GM23338 (cell line): ENCODE measurements at regions not wholly inside any gene's neighbourhood (a gene's known extent, or its start where the extent isn't known, plus 50 kb on each side); places are given as distances from the start of the nearest gene placed in this dataset.

Source experiments
- ATAC-seq: fragments of 200-7000 bp; cut with Tn5 transposase; 3 replicates; pipeline ENCODE4 v1.9.1; 2020
- DNase-seq: peaks from one replicate; pipeline ENCODE4 v3.0.0-alpha.2; 2015; ENCODE audit warnings: low spot score
- H2AFZ ChIP-seq: fragments of 200-600 bp; sonication (generic); 2 replicates; pipeline ENCODE4 v1.8.0; 2016; ENCODE audit warnings: antibody characterized with exemption, mild to moderate bottlenecking, moderate library complexity
- H3F3A ChIP-seq: fragments of 200-600 bp; sonication (generic); replicated peaks from 2 replicates; pipeline ENCODE4 v1.8.0; 2017; ENCODE audit warnings: antibody characterized with exemption, mixed run types, low read depth
- H3K27ac ChIP-seq: fragments of 200-600 bp; sonication (generic); 2 replicates; pipeline ENCODE4 v1.6.1; 2016; ENCODE audit warnings: low read depth
- H3K27me3 ChIP-seq: fragments of 200-600 bp; sonication (generic); 2 replicates; pipeline ENCODE4 v1.8.0; 2016; ENCODE audit warnings: mild to moderate bottlenecking, mixed run types, moderate library complexity; ENCODE audit not compliant: insufficient read depth
- H3K36me3 ChIP-seq: fragments of 200-600 bp; sonication (generic); 2 replicates; pipeline ENCODE4 v1.8.0; 2016; ENCODE audit warnings: mild to moderate bottlenecking; ENCODE audit not compliant: insufficient read depth
- H3K4me1 ChIP-seq: fragments of 200-600 bp; sonication (generic); 2 replicates; pipeline ENCODE4 v1.8.0; 2016; ENCODE audit warnings: mild to moderate bottlenecking, moderate library complexity; ENCODE audit not compliant: insufficient read depth
- H3K4me2 ChIP-seq: fragments of 200-600 bp; sonication (generic); 2 replicates; pipeline ENCODE4 v1.7.1; 2017; ENCODE audit warnings: mixed run types
- H3K4me3 ChIP-seq: fragments of 200-600 bp; sonication (generic); 2 replicates; pipeline ENCODE4 v1.6.1; 2016; ENCODE audit warnings: mixed run types
- H3K79me2 ChIP-seq: fragments of 200-600 bp; sonication (generic); replicated peaks from 2 replicates; pipeline ENCODE4 v1.8.0; 2017; ENCODE audit warnings: mild to moderate bottlenecking; ENCODE audit not compliant: insufficient read depth
- H3K9me2 ChIP-seq: fragments of 200-600 bp; sonication (generic); 2 replicates; pipeline ENCODE4 v1.8.0; 2017; ENCODE audit not compliant: insufficient read depth
- H4K20me1 ChIP-seq: fragments of 200-600 bp; sonication (generic); replicated peaks from 2 replicates; pipeline ENCODE4 v1.8.0; 2017; ENCODE audit warnings: mild to moderate bottlenecking; ENCODE audit not compliant: insufficient read depth
- H3K27ac Mint-ChIP-seq: 2 replicates; pipeline ENCODE4 v1.8.0; 2020; ENCODE audit warnings: inconsistent platforms, mild to moderate bottlenecking, moderate library complexity, mixed read lengths
- H3K27me3 Mint-ChIP-seq: 3 replicates; pipeline ENCODE4 v1.8.0; 2022; ENCODE audit warnings: low read depth, mild to moderate bottlenecking, moderate library complexity, mixed read lengths, inconsistent platforms; ENCODE audit not compliant: insufficient read depth, poor library complexity
- H3K36me3 Mint-ChIP-seq: 3 replicates; pipeline ENCODE4 v1.8.0; 2021; ENCODE audit warnings: low read depth, mild to moderate bottlenecking, inconsistent platforms, moderate library complexity, mixed read lengths
- H3K4me1 Mint-ChIP-seq: 3 replicates; pipeline ENCODE4 v1.8.0; 2020; ENCODE audit warnings: mild to moderate bottlenecking, inconsistent platforms, mixed read lengths
- H3K4me3 Mint-ChIP-seq: 3 replicates; pipeline ENCODE4 v1.8.0; 2021; ENCODE audit warnings: moderate library complexity, mild to moderate bottlenecking, inconsistent platforms, mixed read lengths
- H3K9me3 Mint-ChIP-seq: 3 replicates; pipeline ENCODE4 v1.8.0; 2020; ENCODE audit warnings: moderate library complexity, mild to moderate bottlenecking, inconsistent platforms, mixed read lengths
- ETS1 ChIP-seq: IDR thresholded peaks from 2 replicates; pipeline ENCODE4 v1.6.1; 2016; ENCODE audit warnings: antibody characterized with exemption
- EZH2phosphoT487 ChIP-seq: fragments of 200-600 bp; sonication (generic); IDR thresholded peaks from one replicate; pipeline ENCODE4 v1.8.1; 2018; ENCODE audit warnings: antibody characterized with exemption; ENCODE audit not compliant: unreplicated experiment
- JUNB ChIP-seq: IDR thresholded peaks from one replicate; pipeline ENCODE4 v1.6.1; 2016; ENCODE audit warnings: antibody characterized with exemption; ENCODE audit not compliant: unreplicated experiment
- REST ChIP-seq: IDR thresholded peaks from one replicate; pipeline ENCODE4 v1.6.1; 2018; ENCODE audit warnings: antibody characterized with exemption; ENCODE audit not compliant: unreplicated experiment
- STAT1 ChIP-seq: IDR thresholded peaks from one replicate; pipeline ENCODE4 v1.6.1; 2016; ENCODE audit warnings: antibody characterized with exemption; ENCODE audit not compliant: unreplicated experiment
- ZNF331 ChIP-seq: fragments of 250-450 bp; sonication (Bioruptor Pico); IDR thresholded peaks from 2 replicates; pipeline ENCODE4 v1.5.0; 2020; ENCODE audit warnings: low read depth, mild to moderate bottlenecking, moderate library complexity
- TF ChIP-seq, protein P1 (sequence below), 2 experiments: fragments of 200-600 bp in 1 of 2; sonication (generic) in 1 of 2; conservative IDR thresholded peaks; 2 replicates each; pipeline versions ENCODE4 v1.5.1 to v1.6.1; 2016 to 2017; ENCODE audit warnings: antibody characterized with exemption in 2 of 2, low read depth in 2 of 2, mild to moderate bottlenecking in 2 of 2, moderate library complexity in 1 of 2

DNA sequence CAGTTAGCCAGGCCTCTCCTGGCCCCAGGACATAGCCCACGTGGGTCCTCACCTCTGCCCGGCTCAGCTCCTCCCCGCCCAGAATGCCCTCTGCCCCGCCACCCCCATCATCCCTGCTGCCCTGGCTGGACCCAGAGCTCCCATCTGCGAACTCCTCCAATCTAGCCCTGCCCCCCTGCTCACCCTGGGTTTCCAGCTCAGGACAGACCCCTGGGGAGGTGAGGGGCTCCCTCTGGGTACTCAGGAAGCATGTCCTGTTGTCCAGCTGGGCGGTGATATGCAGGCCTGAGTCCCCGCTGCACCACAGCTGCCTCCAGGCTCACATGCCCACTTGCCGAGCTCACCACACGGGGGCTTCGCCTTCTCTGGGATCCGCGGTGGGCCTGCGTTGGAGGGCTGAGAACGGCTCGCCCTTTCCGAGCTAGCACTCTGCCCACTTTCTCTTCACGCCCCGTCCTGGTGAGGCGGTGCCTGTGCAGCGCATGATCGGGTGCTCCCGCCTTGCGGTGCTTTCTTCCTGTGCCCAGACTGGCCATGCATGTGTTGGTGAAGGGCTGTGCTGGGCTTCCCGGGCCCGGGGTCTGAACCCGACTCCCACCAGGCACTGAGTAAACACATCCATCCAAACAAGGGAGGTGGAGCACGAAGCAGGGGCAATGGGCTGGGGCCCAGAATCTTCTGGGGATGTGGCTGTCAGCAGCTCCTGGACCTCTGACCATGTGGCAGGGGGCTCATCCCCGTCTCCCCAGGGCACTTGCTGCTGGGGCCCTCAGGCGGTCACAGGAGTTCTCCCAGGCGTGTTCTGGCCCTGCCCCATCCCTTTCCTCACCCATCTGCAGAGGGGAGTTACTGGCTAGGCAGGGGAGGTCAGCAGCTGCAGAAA, 74.3 kb downstream of the RGS12 start:
- Mint-ChIP-seq H3K27me3 (peaks cover 43% of the 10 kb centered on the region), H3K27ac (no peak overlapping the region)

GRCh38 chr4:3367866-3368265, 73.9 kb upstream of the HGFAC start:
- no peak overlapping the region for H2AFZ ChIP-seq
- H3K9me3 Mint-ChIP-seq, result no peaks in the 10 kb centered on the region
- H3K4me1 Mint-ChIP-seq, result peaks cover 53% of the 10 kb centered on the region
- no peaks in the 10 kb centered on the region for H3K27me3 ChIP-seq
- no peaks in the 10 kb centered on the region for H3K36me3 Mint-ChIP-seq
- 0 out of 2 replicates have a peak, but pooled peaks cover 2% of the 10 kb centered on the region for H3F3A ChIP-seq
- H3K4me2 ChIP-seq, result no peak overlapping the region
- peaks cover 27% of the 10 kb centered on the region for H3K4me1 ChIP-seq
- H3K4me3 ChIP-seq, result no peak overlapping the region
- H3K79me2 ChIP-seq, result no peaks in the 10 kb centered on the region
- no peak overlapping the region for H3K27ac ChIP-seq
- H3K4me3 Mint-ChIP-seq, result no peak overlapping the region
- H3K36me3 ChIP-seq, result no peaks in the 10 kb centered on the region
- DNase-seq (no peak), ATAC-seq (no peak)
- H3K27me3 Mint-ChIP-seq, result peaks cover 41% of the 10 kb centered on the region
- H3K9me2 ChIP-seq, result no peaks in the 10 kb centered on the region
- no peak overlapping the region for H3K27ac Mint-ChIP-seq
- no peaks in the 10 kb centered on the region; the same call in 1 of the 2 replicates for H4K20me1 ChIP-seq
- TF ChIP-seq REST, result no peak
- TF ChIP-seq EZH2phosphoT487, result no peak
- no peak for TF ChIP-seq ZNF331
- no peak for TF ChIP-seq JUNB
- TF ChIP-seq STAT1, result no peak

More for the DNA sequence above, 74.3 kb downstream of the RGS12 start:
- H3K27me3 ChIP-seq, result no peaks in the 10 kb centered on the region
- Mint-ChIP-seq H3K4me1 (peaks cover 48% of the 10 kb centered on the region), H3K4me3 (no peak overlapping the region), H3K36me3 (no peaks in the 10 kb centered on the region), H3K9me3 (no peaks in the 10 kb centered on the region; the same call in 2 of the 3 replicates)
- no peaks in the 10 kb centered on the region for H3K9me2 ChIP-seq
- H3K79me2 ChIP-seq, result no peaks in the 10 kb centered on the region
- ATAC-seq (peak; percentile 5), DNase-seq (no peak)
- no peak overlapping the region for H3K4me2 ChIP-seq
- H3K4me3 ChIP-seq, result no peak overlapping the region
- H3K36me3 ChIP-seq, result no peaks in the 10 kb centered on the region
- no peaks in the 10 kb centered on the region; the same call in 1 of the 2 replicates for H4K20me1 ChIP-seq
- H3F3A ChIP-seq, result no peaks in the 10 kb centered on the region
- no peak for TF ChIP-seq ETS1
- no peak for TF ChIP-seq STAT1
- TF ChIP-seq, protein P1, sequence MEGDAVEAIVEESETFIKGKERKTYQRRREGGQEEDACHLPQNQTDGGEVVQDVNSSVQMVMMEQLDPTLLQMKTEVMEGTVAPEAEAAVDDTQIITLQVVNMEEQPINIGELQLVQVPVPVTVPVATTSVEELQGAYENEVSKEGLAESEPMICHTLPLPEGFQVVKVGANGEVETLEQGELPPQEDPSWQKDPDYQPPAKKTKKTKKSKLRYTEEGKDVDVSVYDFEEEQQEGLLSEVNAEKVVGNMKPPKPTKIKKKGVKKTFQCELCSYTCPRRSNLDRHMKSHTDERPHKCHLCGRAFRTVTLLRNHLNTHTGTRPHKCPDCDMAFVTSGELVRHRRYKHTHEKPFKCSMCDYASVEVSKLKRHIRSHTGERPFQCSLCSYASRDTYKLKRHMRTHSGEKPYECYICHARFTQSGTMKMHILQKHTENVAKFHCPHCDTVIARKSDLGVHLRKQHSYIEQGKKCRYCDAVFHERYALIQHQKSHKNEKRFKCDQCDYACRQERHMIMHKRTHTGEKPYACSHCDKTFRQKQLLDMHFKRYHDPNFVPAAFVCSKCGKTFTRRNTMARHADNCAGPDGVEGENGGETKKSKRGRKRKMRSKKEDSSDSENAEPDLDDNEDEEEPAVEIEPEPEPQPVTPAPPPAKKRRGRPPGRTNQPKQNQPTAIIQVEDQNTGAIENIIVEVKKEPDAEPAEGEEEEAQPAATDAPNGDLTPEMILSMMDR (conservative IDR thresholded peaks at IDR 0.05; ENCODE audit: low read depth in 2 of 2), result 0 out of 4 replicates have a peak, but pooled peaks of 1 of the 2 experiments have one; percentile 5
- no peak overlapping the region for H2AFZ ChIP-seq
- no peak overlapping the region for H3K27ac ChIP-seq
- peaks cover 27% of the 10 kb centered on the region for H3K4me1 ChIP-seq
